Daoy (cell line): ENCODE measurements at regions not wholly inside any gene's neighbourhood (a gene's known extent, or its start where the extent isn't known, plus 50 kb on each side); places are given as distances from the start of the nearest gene placed in this dataset.
A peak's percentile ranks its signal among the peaks of the same experiment; 100 is the strongest.

Experiments
- DNase-seq: peaks from one replicate; pipeline ENCODE4 v3.0.0-alpha.2; 2015; ENCODE audit warnings: low read depth

GRCh38 chr4:12861422-12861821 is 622.7 kb downstream of the RAB28 start:
- DNase-seq, result no peak

- no peak for DNase-seq
Measured at GRCh38 chr4:12852338-12853307, 631.5 kb downstream of the RAB28 start.

- DNase-seq, result no peak
Measured at GRCh38 chr4:12846368-12846767, 637.8 kb downstream of the RAB28 start.

- DNase-seq, result no peak
Measured at GRCh38 chr4:12844141-12844540, 640.0 kb downstream of the RAB28 start.

- DNase-seq, result no peak
Measured at GRCh38 chr4:12827966-12828365, 656.2 kb downstream of the RAB28 start.

- DNase-seq, result no peak
Measured at GRCh38 chr4:12791536-12791935, 692.6 kb downstream of the RAB28 start.

- no peak for DNase-seq
Measured at GRCh38 chr4:12787261-12787660, 696.9 kb downstream of the RAB28 start.

GRCh38 chr4:12778706-12779105 is 705.4 kb downstream of the RAB28 start:
- DNase-seq, result no peak

GRCh38 chr4:12778191-12778590 is 705.9 kb downstream of the RAB28 start:
- DNase-seq, result no peak

- DNase-seq, result no peak
Measured at GRCh38 chr4:12770351-12770750, 713.8 kb downstream of the RAB28 start.

- no peak for DNase-seq
Measured at GRCh38 chr4:12761694-12762093, 722.4 kb downstream of the RAB28 start.

- DNase-seq, result no peak
Measured at GRCh38 chr4:12747154-12747553, 737.0 kb downstream of the RAB28 start.

GRCh38 chr4:12746221-12746620 is 737.9 kb downstream of the RAB28 start:
- no peak for DNase-seq

GRCh38 chr4:12734586-12734985 is 749.6 kb downstream of the RAB28 start:
- DNase-seq, result no peak

- DNase-seq, result peak; percentile 4
Measured at GRCh38 chr4:12729384-12729783, 754.8 kb downstream of the RAB28 start.

GRCh38 chr4:12724510-12724909 is 759.6 kb downstream of the RAB28 start:
- DNase-seq, result no peak

- no peak for DNase-seq
Measured at GRCh38 chr4:12723849-12724447, 760.2 kb downstream of the RAB28 start.

GRCh38 chr4:12716896-12717295 is 767.2 kb downstream of the RAB28 start:
- DNase-seq, result no peak

GRCh38 chr4:12712648-12713339 is 771.3 kb downstream of the RAB28 start:
- no peak for DNase-seq

- DNase-seq, result no peak
Measured at GRCh38 chr4:12707381-12708175, 776.6 kb downstream of the RAB28 start.

- no peak for DNase-seq
Measured at GRCh38 chr4:12703036-12703435, 781.1 kb downstream of the RAB28 start.

- DNase-seq, result no peak
Measured at GRCh38 chr4:12701384-12701783, 782.8 kb downstream of the RAB28 start.
